ENCODE measurements at regions not wholly inside any gene's neighbourhood (a gene's known extent, or its start where the extent isn't known, plus 50 kb on each side); places are given as distances from the start of the nearest gene placed in this dataset.

- TF ChIP-seq, protein P1, sequence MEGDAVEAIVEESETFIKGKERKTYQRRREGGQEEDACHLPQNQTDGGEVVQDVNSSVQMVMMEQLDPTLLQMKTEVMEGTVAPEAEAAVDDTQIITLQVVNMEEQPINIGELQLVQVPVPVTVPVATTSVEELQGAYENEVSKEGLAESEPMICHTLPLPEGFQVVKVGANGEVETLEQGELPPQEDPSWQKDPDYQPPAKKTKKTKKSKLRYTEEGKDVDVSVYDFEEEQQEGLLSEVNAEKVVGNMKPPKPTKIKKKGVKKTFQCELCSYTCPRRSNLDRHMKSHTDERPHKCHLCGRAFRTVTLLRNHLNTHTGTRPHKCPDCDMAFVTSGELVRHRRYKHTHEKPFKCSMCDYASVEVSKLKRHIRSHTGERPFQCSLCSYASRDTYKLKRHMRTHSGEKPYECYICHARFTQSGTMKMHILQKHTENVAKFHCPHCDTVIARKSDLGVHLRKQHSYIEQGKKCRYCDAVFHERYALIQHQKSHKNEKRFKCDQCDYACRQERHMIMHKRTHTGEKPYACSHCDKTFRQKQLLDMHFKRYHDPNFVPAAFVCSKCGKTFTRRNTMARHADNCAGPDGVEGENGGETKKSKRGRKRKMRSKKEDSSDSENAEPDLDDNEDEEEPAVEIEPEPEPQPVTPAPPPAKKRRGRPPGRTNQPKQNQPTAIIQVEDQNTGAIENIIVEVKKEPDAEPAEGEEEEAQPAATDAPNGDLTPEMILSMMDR (IDR thresholded peaks at IDR 0.05; ENCODE audit: low read length) = no peak
- no peak for TF ChIP-seq EZH2 (IDR thresholded peaks at IDR 0.05; ENCODE audit: borderline replicate concordance, low read length)
These were observed 190.4 kb upstream of the ARG1 start for GRCh38 chr6:131382631-131383030.

Measured in OCI-LY1 (cell line).